HG03097 (cell line): ENCODE measurements at regions not wholly inside any gene's neighbourhood (a gene's known extent, or its start where the extent isn't known, plus 50 kb on each side); places are given as distances from the start of the nearest gene placed in this dataset.

Experiments
- ATAC-seq: cut with Tn5 transposase; IDR thresholded peaks from one replicate; pipeline ENCODE4 v1.9.1; 2021; ENCODE audit not compliant: unreplicated experiment, low FRiP score

DNA sequence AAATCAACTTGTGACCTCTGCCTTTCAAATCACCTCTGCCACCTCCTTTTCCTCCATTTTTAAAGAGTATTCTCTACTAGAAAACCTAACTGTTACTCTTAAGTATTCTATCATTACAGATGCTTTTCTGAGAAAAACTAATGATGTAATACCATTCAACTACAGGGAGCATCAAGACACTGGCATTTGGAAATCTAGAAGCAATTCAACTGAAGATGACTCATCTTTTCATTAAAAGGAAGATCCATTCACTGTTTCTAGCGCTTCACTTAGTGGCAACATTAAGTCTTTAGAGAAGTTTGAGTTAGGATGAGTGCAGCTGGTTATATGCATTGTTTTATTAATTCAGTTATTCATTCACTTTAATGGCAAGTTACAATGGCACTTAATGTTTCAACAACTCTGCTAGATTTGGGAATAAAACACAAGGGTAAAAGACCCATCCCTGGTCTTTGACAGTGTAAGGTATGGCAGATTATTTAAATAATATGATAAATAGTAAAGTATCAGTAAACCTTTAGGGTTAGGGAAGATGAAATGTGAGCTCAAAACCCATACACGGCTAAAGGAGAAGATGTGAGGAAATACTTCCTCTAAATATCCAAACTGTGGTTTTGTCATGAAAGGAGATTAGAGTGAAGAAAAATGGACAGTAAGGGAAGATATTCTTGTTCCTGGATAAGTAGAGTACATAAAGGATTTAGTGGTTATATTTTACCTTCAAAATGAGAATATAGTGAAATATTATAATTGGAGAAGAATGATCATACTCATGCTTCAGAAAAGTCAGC, 61.7 kb downstream of the KCNJ2 start:
- no peak for ATAC-seq

DNA sequence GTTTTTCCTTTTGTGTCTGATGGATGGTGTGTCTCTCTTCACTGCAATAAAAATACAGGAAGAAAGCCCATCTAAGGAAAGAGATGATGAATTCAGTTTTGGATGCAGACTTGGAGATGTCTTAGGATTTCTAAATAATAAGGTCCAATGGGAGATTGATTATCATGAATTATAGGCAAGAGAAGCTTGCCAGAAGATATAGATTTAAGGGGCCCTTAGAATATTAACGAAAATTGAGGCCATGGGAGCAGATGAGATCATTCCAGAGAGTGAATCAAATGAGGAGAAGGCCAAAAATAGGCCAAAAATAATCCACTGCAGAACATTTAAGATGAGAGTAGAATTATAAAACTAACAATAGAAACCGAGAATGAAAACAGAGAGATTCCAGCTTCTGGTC, 63.1 kb downstream of the KCNJ2 start:
- no peak for ATAC-seq

DNA sequence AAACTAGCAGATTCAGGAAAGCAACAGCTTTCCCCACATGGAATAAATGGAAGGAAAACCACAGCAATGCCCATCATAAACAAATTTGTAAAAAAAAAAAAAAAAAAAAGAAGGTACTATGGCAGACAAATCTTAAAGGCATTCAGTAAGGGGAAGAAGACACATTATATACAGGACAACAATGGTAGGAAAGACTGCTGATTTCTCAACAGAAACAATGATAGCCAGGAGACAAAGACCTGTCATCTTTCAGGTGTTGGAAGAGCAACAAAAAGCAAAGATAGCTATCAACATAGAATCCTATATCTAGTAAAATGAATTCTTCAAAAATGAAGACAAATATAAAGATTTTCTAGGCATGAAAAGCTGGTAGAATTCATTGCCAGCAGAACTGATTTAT, 65.9 kb downstream of the KCNJ2 start:
- ATAC-seq, result no peak

DNA sequence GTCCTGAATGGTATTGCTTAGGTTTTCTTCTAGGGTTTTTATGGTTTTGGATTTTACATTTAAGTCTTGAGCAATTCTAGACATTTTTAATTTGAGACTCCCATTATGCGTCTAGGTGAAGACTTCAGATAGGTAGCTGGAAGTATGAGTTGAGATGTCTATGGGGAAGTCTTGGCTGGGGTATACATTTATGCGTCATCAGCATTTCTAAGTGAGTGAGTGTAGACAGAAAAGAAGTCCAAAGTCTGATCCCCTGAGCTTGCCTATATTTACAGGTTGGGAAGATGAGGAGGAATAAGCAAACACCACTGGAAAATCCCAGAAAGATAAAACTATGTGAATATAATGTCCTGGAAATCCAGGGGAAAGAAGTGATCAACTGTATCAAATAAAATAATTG, 68.9 kb downstream of the KCNJ2 start:
- no peak for ATAC-seq

DNA sequence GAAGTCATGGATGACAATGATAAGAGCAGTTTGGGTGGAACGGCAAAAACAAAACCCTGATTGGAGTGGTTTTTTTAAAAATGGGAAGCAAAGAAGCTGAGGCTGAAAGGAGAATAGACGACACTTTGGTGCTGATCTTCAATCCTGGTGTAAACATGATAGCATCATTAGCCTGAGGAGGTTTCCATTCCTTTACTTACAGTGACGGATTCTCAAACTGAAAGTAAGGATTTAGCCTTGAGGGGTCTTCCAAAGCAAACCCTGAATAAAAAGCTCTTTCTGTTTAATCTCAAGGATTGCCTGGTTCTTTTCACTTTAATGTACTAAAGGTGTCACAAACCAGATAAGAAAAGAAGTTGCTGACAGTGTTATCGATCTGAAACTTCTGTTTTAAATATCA, 69.3 kb downstream of the KCNJ2 start:
- ATAC-seq, result no peak

DNA sequence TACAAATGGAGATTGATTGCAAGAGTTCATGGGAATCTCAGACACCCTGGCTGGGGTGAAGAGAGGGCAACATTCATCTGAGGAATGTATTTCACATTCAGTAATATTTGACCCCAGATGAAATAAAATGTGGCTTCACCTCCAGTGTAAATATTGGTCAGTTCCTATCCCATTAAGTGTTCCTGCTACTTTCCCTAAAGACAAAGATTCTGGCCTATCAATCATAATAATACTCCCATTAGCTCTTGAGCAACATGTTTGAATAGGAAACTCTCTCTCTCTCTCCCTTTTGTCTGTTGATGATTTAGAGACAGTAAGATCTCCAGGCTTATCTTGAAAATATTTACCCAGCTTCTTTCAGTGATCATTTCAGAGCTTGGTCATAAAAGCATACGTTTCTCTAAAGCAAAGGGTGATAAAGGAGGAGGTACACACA, 70.1 kb downstream of the KCNJ2 start:
- ATAC-seq, result no peak

DNA sequence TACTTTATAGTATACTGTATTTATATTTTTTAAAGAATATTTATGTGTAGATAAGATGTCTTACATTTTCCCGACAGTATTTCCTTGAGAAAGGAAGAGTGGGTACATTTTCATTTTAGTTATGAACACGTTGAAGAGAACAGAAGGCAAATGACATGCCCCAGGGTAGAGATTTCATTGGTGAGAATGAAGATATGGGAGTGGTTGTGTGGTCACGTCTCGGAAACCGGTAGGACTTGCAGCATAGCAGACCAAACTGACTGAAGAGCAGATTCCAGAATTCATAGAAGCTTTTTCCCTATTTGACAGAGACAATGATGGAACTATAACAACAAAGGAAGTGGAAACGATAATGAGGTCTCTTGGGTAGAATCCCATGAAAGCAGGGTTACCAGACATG, 71.7 kb downstream of the KCNJ2 start:
- no peak for ATAC-seq

DNA sequence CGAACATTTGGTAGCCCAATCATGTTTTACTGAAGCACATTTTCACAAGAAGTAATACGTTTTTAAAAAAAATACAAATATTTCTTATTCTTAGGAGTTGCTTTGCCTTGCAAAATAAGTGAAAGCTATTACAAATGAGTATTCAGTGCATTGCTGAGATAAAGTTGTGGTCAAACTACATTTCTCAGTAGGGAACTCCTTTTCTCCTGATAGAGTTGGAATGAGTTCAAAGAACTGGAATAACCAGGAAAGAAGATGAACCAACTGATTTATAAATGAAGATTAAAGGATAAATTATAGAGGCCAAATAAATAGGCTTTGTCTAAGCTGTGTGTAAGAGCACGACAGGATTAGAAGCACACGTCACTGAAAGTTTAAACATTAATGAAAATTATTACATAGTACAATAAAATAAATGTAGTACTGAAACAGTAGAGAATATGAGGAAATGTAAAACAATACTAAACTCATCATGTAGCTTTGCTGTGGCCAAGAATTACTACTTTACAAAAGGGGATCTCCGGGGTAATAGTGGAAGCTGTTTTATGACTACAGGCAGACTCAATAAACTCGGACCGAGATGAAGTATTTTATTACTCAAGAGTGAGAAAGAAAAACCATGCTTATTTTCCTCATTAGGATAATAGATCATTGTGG, 73.6 kb downstream of the KCNJ2 start:
- ATAC-seq, result no peak

DNA sequence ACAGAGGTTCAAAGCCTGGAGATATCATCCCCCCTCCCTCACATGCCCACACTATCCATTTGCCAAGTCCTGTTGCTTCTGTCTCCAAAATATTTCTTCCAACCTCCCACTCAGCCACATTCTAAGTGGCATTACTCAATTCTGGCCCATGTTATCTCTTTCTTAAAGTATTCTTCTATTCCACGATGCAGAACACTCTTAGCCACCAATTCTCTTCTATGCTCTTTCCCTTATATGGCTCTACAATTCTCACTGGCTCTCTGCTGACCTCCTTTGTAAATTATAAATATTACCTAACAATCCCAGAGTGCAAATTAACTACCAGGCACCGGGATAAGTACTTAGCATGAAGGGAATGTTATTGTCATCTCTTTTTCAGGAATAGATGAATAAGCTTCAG, 82.4 kb downstream of the KCNJ2 start:
- ATAC-seq, result no peak

DNA sequence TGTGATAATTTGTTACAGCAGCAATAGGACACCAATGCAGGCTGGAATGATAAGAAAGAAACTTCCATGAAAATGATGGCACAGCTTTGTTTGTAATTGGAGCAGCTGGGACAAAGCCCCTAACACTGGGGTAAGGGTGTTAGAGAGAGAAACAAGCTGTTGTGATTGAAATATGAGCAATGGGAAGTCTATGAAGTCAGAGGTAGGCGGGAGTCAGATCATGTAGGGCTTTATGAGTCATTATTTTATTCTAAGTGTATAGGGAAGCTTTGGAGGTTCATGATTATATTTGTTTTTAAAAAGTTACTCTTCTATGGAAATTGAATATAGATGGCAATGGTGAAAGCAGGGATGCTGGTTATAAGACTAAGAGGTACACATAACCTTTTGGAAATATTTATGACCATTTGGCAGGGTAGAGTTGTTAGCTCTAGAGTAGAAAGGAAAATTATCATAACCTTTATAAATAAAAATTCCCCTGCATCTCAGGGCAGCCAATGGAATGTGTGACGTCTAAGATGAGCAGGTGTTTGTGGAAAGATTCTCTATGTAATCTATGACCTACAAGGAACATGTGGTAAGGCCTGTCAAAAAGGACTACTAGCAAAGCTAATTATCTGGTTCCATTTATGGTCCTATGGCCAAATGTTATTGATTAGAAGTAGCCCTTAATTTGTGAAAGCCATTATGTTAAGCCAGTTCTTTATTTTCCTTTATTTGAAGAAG, 85.6 kb downstream of the KCNJ2 start:
- no peak for ATAC-seq

DNA sequence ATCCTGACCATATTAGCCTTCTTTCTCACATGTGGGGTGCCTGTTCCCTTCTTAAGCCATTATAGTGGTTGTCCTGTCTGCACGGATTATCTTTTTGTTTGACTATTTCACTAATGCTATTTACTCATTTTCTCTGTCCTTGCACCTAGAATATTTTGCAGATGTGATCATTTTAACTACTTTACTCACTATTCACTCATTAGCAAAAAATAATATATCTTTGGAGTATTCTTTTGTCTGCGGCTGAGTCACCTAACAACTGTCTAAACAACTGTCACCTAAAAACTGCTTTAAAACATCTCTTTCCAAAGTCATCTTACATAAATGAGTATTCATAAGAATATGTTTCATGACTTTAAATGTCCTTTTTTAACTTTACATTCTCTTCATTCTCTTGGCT, 87.4 kb downstream of the KCNJ2 start:
- no peak for ATAC-seq

DNA sequence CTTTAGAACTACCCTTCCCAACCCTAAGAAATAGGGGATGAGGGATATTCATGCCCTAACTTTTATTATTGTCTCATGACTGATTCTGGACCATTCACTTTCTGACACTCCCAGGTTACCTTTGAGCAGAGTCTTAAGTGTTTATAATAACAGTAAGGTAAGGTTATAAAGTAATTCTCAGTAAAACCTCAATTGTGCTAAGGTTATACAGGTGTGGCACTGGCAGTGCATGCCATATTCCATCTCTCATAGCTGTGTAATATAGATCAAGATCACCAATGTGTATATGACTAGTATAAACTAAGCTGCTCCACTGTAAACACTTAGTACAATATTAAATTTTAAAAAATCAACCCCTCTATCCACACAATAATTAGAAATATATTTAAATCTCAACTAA, 89.1 kb downstream of the KCNJ2 start:
- ATAC-seq, result no peak

DNA sequence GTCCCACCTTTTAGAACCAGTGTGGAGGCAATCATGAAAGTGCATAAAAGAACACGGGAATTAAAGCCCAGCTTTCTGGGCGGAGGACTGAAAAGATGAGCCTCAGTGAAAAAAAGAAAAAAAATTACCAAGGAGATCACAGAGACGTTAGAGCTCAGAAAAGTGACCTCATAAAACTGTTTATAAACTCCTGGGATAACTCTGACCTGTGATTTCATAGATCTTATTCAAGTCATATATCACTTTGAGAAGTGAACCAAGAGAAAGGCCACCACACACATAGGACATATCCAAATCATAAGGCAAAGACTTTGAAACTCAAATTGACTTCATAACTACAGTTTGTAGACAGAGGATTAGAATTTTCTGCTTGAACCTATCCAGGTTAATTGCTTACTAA, 90.1 kb downstream of the KCNJ2 start:
- no peak for ATAC-seq

DNA sequence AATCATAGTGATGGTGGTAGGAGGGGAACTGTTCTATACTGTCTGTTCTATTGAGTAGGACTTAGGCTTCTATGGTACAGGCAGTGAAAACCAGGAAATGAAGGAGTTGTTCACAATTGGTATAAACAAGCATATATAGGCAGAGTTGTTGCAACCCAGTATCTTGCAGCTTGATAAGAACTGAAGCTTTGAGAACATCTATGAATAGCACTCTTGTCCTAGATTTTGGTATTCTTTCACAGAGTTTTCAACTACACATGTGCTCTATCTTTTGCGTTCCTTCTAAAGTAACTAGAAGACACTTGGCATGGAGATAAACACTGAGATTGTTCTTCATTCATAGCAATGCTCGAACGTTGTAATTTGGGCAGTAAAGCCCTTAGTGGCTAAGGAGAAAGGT, 91.8 kb downstream of the KCNJ2 start:
- no peak for ATAC-seq

DNA sequence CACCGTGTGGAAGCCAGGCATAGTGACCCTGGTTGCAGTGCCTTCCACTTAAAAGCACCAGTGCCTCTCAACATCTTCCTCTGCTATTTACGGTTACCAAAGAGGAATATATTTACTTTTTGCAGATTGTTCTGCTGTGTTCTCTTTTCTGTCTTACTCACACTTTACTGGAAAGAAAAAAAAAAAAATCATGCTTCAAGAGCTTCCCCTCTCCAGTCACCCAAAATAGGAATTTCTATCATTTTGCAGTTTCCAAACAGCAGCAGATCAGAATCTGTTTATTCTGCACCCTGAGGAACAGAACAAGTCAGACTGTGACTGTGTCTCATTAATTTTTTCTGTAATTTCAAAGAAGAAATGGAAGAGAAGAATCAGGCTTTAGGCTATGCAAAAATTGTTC, 96.1 kb downstream of the KCNJ2 start:
- ATAC-seq, result no peak

DNA sequence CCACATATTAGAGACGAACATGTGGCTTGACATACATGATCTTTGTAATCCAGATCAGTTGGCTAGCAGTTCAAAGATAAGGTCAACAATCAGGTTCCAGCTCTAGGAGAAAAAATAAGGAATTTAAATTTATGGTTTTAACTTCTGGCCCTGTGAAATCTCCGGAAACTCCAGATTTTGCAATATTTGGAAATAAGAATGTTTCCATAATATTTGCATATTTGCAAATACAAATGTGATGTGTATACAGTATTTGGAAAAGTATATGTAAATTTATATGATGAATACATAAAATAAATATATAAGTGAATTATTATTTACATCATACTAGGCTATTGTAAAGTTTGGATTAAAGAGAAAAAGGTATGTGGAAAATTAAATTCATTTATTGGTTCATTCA, 97.1 kb downstream of the KCNJ2 start:
- ATAC-seq, result no peak

DNA sequence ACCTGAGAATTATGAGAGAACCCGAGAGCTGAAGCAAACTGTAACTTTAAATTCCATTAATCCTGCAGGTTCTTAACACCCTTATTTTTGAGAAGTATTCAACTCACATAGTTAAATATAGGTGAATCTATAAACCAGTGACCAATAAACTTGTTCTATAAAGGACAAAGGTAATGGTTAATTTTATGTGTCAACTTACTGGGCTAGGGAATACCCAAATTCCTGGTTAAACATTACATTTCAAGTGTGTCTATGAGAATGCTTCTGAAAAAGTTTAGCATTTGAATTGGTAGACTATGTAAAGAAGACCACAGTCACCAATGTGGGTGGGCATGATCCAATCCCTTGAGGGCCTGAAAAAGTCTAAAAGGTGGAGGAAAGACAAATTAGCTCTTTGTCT, 99.1 kb downstream of the KCNJ2 start:
- no peak for ATAC-seq

DNA sequence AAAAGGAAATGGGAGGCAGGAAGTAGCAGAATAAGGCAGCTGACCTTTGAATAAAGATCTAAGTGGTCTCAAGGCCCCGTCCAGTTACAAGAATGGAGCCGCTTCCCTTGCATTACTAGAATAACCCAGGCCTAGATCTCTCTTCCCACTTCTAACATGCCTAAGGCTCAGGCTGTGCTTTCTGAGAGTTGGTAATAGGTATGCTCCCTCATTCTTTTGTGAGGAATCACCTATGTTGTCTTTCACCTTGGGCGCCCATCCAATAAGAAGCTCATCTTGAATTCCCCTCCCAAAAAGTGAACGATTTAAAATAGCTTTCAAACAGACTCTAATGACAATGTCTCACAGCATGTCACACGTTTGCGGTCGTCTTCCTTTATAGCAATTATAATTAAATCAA, 101.2 kb downstream of the KCNJ2 start:
- ATAC-seq, result no peak

DNA sequence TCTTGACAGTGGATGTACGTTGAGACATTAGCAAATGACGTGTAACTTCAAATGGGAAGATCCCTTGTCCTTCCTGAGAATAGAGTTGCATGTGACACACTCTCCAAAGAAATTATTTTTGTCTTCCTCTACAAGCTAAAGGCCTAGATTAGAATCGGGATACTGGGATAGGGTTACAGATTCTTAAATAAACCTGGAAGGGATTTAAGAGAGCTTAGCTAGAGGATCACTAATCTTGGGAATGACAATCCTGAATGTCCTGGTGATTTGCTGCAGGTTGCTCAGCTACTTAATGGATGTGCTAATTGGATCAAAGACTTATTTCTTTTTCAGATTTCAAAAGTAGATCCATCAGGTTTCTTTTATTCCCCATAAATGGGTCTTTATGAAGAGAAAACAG, 101.9 kb downstream of the KCNJ2 start:
- no peak for ATAC-seq

DNA sequence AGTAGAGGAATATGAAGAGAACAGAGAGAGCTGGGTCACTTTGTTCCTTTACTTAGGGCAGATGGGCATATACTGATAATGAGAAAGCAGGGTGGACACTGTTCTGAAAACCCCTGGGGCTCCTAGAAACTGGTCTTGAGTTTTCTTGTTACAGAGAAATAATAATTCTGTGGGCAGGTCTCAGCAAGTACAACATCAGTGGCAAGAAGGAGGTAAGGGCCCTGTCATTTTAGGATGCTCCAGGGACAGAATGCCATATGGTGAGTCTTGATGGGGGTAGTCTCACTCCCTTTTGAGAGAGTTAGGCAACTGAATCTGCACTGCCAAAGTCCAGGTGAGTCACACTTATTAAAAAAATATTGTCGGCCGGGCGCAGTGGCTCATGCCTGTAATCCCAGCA, 102.3 kb downstream of the KCNJ2 start:
- ATAC-seq, result no peak

DNA sequence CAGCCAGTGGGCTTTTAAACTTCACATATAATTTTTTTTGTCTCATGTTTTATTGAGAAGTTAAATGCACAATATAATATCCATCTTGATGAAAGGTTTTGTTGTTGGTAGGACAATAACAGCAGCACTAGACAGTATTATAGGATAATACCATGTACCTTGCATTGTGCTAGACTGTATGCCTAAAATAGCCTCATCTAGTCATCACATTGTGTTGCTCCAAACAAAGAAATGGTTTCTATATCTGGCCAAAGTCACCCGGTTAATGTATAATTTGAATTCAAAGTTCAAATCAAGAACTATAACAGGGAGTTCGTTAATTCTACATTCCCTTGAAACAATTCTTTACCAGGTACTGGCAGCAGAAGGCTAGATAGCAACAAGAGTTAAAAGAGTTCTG, 104.9 kb downstream of the KCNJ2 start:
- no peak for ATAC-seq

DNA sequence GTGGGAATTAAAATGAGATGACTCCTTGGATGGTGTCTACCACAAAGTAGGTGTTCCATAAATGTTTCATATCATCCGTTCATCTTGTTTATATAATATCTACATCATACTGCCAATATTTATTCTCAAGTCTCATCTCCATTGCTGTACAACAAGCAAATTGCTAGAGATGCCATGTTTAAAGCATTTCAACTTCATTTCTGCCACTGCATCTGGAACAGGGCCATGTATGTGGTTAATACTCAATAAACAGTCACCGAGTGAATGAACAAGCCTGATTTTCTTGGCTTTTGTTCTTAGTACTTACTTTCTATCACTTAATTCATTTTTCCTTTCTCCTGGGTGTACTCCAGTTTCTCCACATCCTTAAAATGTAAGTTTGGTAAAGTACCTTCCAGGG, 107.6 kb downstream of the KCNJ2 start:
- no peak for ATAC-seq
